Activated CD4-positive, CD25-positive, alpha-beta regulatory T cell (primary cell): ENCODE measurements at regions not wholly inside any gene's neighbourhood (a gene's known extent, or its start where the extent isn't known, plus 50 kb on each side); places are given as distances from the start of the nearest gene placed in this dataset.
"Not testable (repeated sequence)": the region's sequence is repeated elsewhere in the genome, so short reads cannot be mapped to it uniquely, and the experiment has no call there.

Experiments used
- DNase-seq, 4 experiments: peaks; one replicate each; lab custom pipeline; 2025; lab: John Stamatoyannopoulos, UW

GRCh38 chr10:28896791-28897409 is 219.6 kb downstream of the BAMBI start:
- DNase-seq, result not testable (repeated sequence)

GRCh38 chr10:28897617-28898464 is 220.5 kb downstream of the BAMBI start:
- DNase-seq, result no peak

- DNase-seq, result no peak
Observed at GRCh38 chr10:28902215-28902614, 224.9 kb downstream of the BAMBI start.

GRCh38 chr10:28903063-28903462 is 225.7 kb downstream of the BAMBI start:
- no peak for DNase-seq

- DNase-seq, result no peak
Observed at GRCh38 chr10:28903736-28904135, 226.4 kb downstream of the BAMBI start.

GRCh38 chr10:28905371-28905770 is 228.1 kb downstream of the BAMBI start:
- DNase-seq, result no peak

- DNase-seq, result no peak
Observed at GRCh38 chr10:28906011-28906411, 228.7 kb downstream of the BAMBI start.

GRCh38 chr10:28906415-28906814 is 229.1 kb downstream of the BAMBI start:
- DNase-seq, result no peak

- no peak for DNase-seq
Observed at GRCh38 chr10:28906934-28907333, 229.6 kb downstream of the BAMBI start.

- no peak for DNase-seq
Observed at GRCh38 chr10:28909875-28910274, 232.6 kb downstream of the BAMBI start.

GRCh38 chr10:28910956-28911355 is 233.6 kb downstream of the BAMBI start:
- no peak for DNase-seq

- DNase-seq, result not testable (repeated sequence)
Observed at GRCh38 chr10:28911511-28911910, 234.2 kb downstream of the BAMBI start.

- no peak for DNase-seq
Observed at GRCh38 chr10:28912017-28912783, 234.9 kb downstream of the BAMBI start.

GRCh38 chr10:28913436-28914237 is 236.3 kb downstream of the BAMBI start:
- no peak for DNase-seq

GRCh38 chr10:28914701-28915100 is 237.4 kb downstream of the BAMBI start:
- no peak for DNase-seq

- DNase-seq, result no peak
Observed at GRCh38 chr10:28915989-28916588, 238.8 kb downstream of the BAMBI start.

- no peak for DNase-seq
Observed at GRCh38 chr10:28920091-28920490, 242.8 kb downstream of the BAMBI start.

GRCh38 chr10:28922127-28922526 is 244.8 kb downstream of the BAMBI start:
- DNase-seq, result no peak

- no peak for DNase-seq
Observed at GRCh38 chr10:28922861-28923260, 245.5 kb downstream of the BAMBI start.

GRCh38 chr10:28924717-28925116 is 247.4 kb downstream of the BAMBI start:
- DNase-seq, result no peak

GRCh38 chr10:28925121-28925663 is 247.9 kb downstream of the BAMBI start:
- no peak for DNase-seq
